CD14-positive monocyte (primary cell): ENCODE measurements at regions not wholly inside any gene's neighbourhood (a gene's known extent, or its start where the extent isn't known, plus 50 kb on each side); places are given as distances from the start of the nearest gene placed in this dataset.

Source experiments
- DNase-seq, 3 donors: peaks; one replicate each; pipeline ENCODE4 v3.0.0-alpha.2; 2011 to 2022
- H2AFZ ChIP-seq: 2 replicates; pipeline ENCODE4 v1.6.0; 2012; ENCODE audit warnings: mild to moderate bottlenecking, low read depth, low read length, inconsistent platforms; ENCODE audit not compliant: insufficient read depth, poor library complexity, severe bottlenecking
- H3K27ac ChIP-seq, 2 donors: 1 replicate in 1 of 2; 2 replicates in 1 of 2; pipeline ENCODE4 v1.5.1; 2012 to 2013; ENCODE audit warnings: low read length in 2 of 2, control low read depth in 1 of 2, inconsistent platforms in 1 of 2, low read depth in 1 of 2, mild to moderate bottlenecking in 1 of 2
- H3K27me3 ChIP-seq, 2 donors: one replicate each; pipeline versions ENCODE4 v1.6.0 to v1.6.1; 2011 to 2013; ENCODE audit warnings: low read length in 2 of 2; ENCODE audit not compliant: control insufficient read depth in 2 of 2, insufficient read depth in 2 of 2
- H3K36me3 ChIP-seq, 2 donors: replicated peaks in 1 of 2; 1 replicate in 1 of 2; 2 replicates in 1 of 2; pipeline versions ENCODE4 v1.5.1 to v1.6.1; 2012 to 2013; ENCODE audit warnings: low read length in 2 of 2, control low read depth in 1 of 2, inconsistent platforms in 1 of 2, mild to moderate bottlenecking in 1 of 2; ENCODE audit not compliant: insufficient read depth in 2 of 2, control insufficient read depth in 1 of 2
- H3K4me1 ChIP-seq, 2 donors: 1 replicate in 1 of 2; 2 replicates in 1 of 2; pipeline versions ENCODE4 v1.5.1 to v1.6.1; 2012 to 2013; ENCODE audit warnings: low read length in 2 of 2, control low read depth in 1 of 2, inconsistent platforms in 1 of 2, mild to moderate bottlenecking in 1 of 2, moderate library complexity in 1 of 2; ENCODE audit not compliant: insufficient read depth in 2 of 2, control insufficient read depth in 1 of 2
- H3K4me2 ChIP-seq: replicated peaks from 2 replicates; pipeline ENCODE3; 2012; ENCODE audit warnings: low read length, moderate library complexity, mild to moderate bottlenecking; ENCODE audit not compliant: poor library complexity, severe bottlenecking; ENCODE audit errors: extremely low read depth
- H3K4me3 ChIP-seq, 3 experiments: fragments of 200-600 bp in 1 of 3; sonication (generic) in 1 of 3; replicated peaks in 1 of 3; 1 replicate in 2 of 3; 2 replicates in 1 of 3; pipeline ENCODE4 v1.5.1; 2011 to 2013; ENCODE audit warnings: low read length in 3 of 3, mild to moderate bottlenecking in 3 of 3, control low read depth in 2 of 3, low read depth in 2 of 3, inconsistent platforms in 1 of 3, moderate library complexity in 1 of 3
- H3K79me2 ChIP-seq: 2 replicates; pipeline ENCODE4 v1.6.0; 2012; ENCODE audit warnings: mild to moderate bottlenecking, control low read depth, inconsistent platforms, low read length, moderate library complexity; ENCODE audit not compliant: insufficient read depth
- H3K9ac ChIP-seq: 2 replicates; pipeline ENCODE4 v1.6.0; 2017; ENCODE audit warnings: low read length, mild to moderate bottlenecking; ENCODE audit not compliant: insufficient read depth, poor library complexity, severe bottlenecking
- H3K9me3 ChIP-seq, 2 donors: replicated peaks in 1 of 2; 1 replicate in 1 of 2; 2 replicates in 1 of 2; pipeline versions ENCODE4 v1.5.1 to v1.6.1; 2012 to 2013; ENCODE audit warnings: low read length in 2 of 2, control low read depth in 1 of 2; ENCODE audit not compliant: control insufficient read depth in 1 of 2, insufficient read depth in 1 of 2
- H4K20me1 ChIP-seq: 2 replicates; pipeline ENCODE4 v1.6.0; 2012; ENCODE audit warnings: mild to moderate bottlenecking, low read length, control low read depth, moderate library complexity; ENCODE audit not compliant: insufficient read depth
- H3K27ac Mint-ChIP-seq, 7 donors: one replicate each; pipeline ENCODE4 v1.8.0; 2020; ENCODE audit warnings: mild to moderate bottlenecking in 7 of 7, mixed read lengths in 7 of 7, moderate library complexity in 6 of 7, inconsistent platforms in 2 of 7
- H3K27me3 Mint-ChIP-seq, 3 donors: one replicate each; pipeline ENCODE4 v1.8.0; 2021 to 2022; ENCODE audit warnings: low read depth in 3 of 3, mild to moderate bottlenecking in 3 of 3, mixed read lengths in 3 of 3, moderate library complexity in 3 of 3, inconsistent platforms in 1 of 3
- H3K36me3 Mint-ChIP-seq, 2 donors: one replicate each; pipeline ENCODE4 v1.8.0; 2020; ENCODE audit warnings: mixed read lengths in 2 of 2, inconsistent platforms in 1 of 2, mild to moderate bottlenecking in 1 of 2
- H3K4me1 Mint-ChIP-seq: one replicate; pipeline ENCODE4 v1.8.0; 2020; ENCODE audit warnings: mild to moderate bottlenecking, mixed read lengths
- H3K4me3 Mint-ChIP-seq, 2 donors: one replicate each; pipeline ENCODE4 v1.8.0; 2020; ENCODE audit warnings: mild to moderate bottlenecking in 2 of 2, mixed read lengths in 2 of 2, moderate library complexity in 1 of 2
- H3K9me3 Mint-ChIP-seq, 7 donors: one replicate each; pipeline ENCODE4 v1.8.0; 2020 to 2022; ENCODE audit warnings: mixed read lengths in 7 of 7, mild to moderate bottlenecking in 6 of 7, moderate library complexity in 6 of 7, inconsistent platforms in 2 of 7
- CTCF ChIP-seq: fragments of 200-600 bp; IDR thresholded peaks from one replicate; pipeline ENCODE4 v1.8.0; 2022; ENCODE audit warnings: antibody characterized with exemption, mild to moderate bottlenecking
- WGBS: methylation state at CpG from one replicate; pipeline ENCODE4 v1.1.5; 2013; ENCODE audit warnings: missing lambda C conversion rate; ENCODE audit not compliant: insufficient coverage; 5-methylcytosine and 5-hydroxymethylcytosine counted together
- intact Hi-C, 2 donors: fragments of 100-400 bp; cut with micrococcal nuclease; formaldehyde crosslinking; loops; one replicate each; pipeline versions ENCODE4 v1.15.0 to v1.15.1; 2023

- intact Hi-C loops, result no loop called here
- Histone ChIP-seq H3K9ac (no peak overlapping the region), H2AFZ (no peak overlapping the region), H3K79me2 (no peaks in the 10 kb centered on the region), H3K27ac (no peak overlapping the region), H3K36me3 (no peaks in the 10 kb centered on the region), H3K4me1 (peaks cover 0 to 7% of the 10 kb centered on the region in 2 donors), H3K4me3 (no peak overlapping the region), H3K4me2 (no peak overlapping the region), H4K20me1 (no peaks in the 10 kb centered on the region), H3K27me3 (no peaks in the 10 kb centered on the region), H3K9me3 (no peaks in the 10 kb centered on the region)
- H3K9me3 Mint-ChIP-seq, result no peaks in the 10 kb centered on the region
- DNase-seq, result no peak
- H3K27ac Mint-ChIP-seq, result no peak overlapping the region
- no peak overlapping the region for H3K4me3 Mint-ChIP-seq
- peaks cover 9% of the 10 kb centered on the region for H3K4me1 Mint-ChIP-seq
- TF ChIP-seq CTCF, result no peak
- H3K27me3 Mint-ChIP-seq, result peaks cover 0 to 3% (median 0%) of the 10 kb centered on the region in 3 donors
- no peaks in the 10 kb centered on the region for H3K36me3 Mint-ChIP-seq
Observed at GRCh38 chr4:74651198-74651597, 143.1 kb downstream of the BTC start.

- H3K79me2 ChIP-seq, result no peaks in the 10 kb centered on the region
- TF ChIP-seq CTCF, result no peak
- H3K27ac ChIP-seq, result no peak overlapping the region
- no peak overlapping the region for H2AFZ ChIP-seq
- H3K4me2 ChIP-seq, result no peak overlapping the region
- no peak overlapping the region for H3K4me3 ChIP-seq
- no peak overlapping the region for H3K27ac Mint-ChIP-seq
- H3K27me3 Mint-ChIP-seq, result peaks cover 0 to 5% (median 0%) of the 10 kb centered on the region in 3 donors
- 100% methylated on average over 1 of the region's 7 CpGs for WGBS
- no peaks in the 10 kb centered on the region for H3K9me3 Mint-ChIP-seq
- peaks cover 7 to 9% of the 10 kb centered on the region in 2 donors for H3K4me1 ChIP-seq
- no peak overlapping the region for H3K4me3 Mint-ChIP-seq
- peaks cover 17% of the 10 kb centered on the region for H3K4me1 Mint-ChIP-seq
- H3K36me3 Mint-ChIP-seq, result no peaks in the 10 kb centered on the region
- no peaks in the 10 kb centered on the region for H3K36me3 ChIP-seq
- H3K9me3 ChIP-seq, result no peaks in the 10 kb centered on the region
- H3K27me3 ChIP-seq, result no peaks in the 10 kb centered on the region
- no peak overlapping the region for H3K9ac ChIP-seq
- intact Hi-C loops, result no loop called here
- no peak for DNase-seq
- no peaks in the 10 kb centered on the region for H4K20me1 ChIP-seq
Observed at GRCh38 chr4:74653331-74654229, 140.7 kb downstream of the BTC start.
